K562 (cell line): ENCODE measurements at regions not wholly inside any gene's neighbourhood (a gene's known extent, or its start where the extent isn't known, plus 50 kb on each side); places are given as distances from the start of the nearest gene placed in this dataset.

Experiments
- ATAC-seq: fragments of 200-7000 bp; cut with Tn5 transposase; 3 replicates; pipeline ENCODE4 v1.9.1; 2020; ENCODE audit warnings: moderate library complexity
- BruUV-seq: library from RNA; stranded (reverse); fragments of 400-500 nt; replicated peaks from 2 replicates; lab custom pipeline; 2021; lab: Mats Ljungman, UMichigan
- CTCF ChIA-PET: fragments of 300-600 bp; formaldehyde crosslinking; extraction: SDS; loops from one replicate; lab custom pipeline; 2021; ENCODE audit warnings: low intra/inter-chr PET ratio; lab: Yijun Ruan, JAX
- POLR2A ChIA-PET: fragments of 300-600, 350-650 bp; sonication (Branson Sonifier 250); formaldehyde crosslinking; extraction: SDS; loops from one replicate; lab custom pipeline; 2021; ENCODE audit warnings: antibody characterized with exemption, inconsistent platforms; lab: Yijun Ruan, JAX
- DNase-seq, 4 experiments: peaks; one replicate each; pipeline versions ENCODE4 v3.0.0 to v3.0.0-alpha.2; 2011 to 2018; ENCODE audit warnings: low spot score in 3 of 4, mixed read lengths in 3 of 4; ENCODE audit errors: extremely low read depth in 1 of 4
- FAIRE-seq: peaks from 2 replicates; lab custom pipeline; 2011; peaks lifted over from hg19 to GRCh38; lab: Jason Lieb, UNC
- H2AFZ ChIP-seq: 2 replicates; pipeline ENCODE4 v1.6.0; 2011; ENCODE audit warnings: low read depth, low read length, control low read depth, inconsistent platforms
- H3K27ac ChIP-seq: fragments of 200-600 bp; 3 replicates; pipeline ENCODE4 v1.8.0; 2011; ENCODE audit warnings: low read depth, mild to moderate bottlenecking, control low read depth, inconsistent platforms, low read length, moderate library complexity, mixed read lengths; ENCODE audit errors: extremely low read depth
- H3K27me3 ChIP-seq, 2 experiments: fragments of 300-600 bp in 1 of 2; 2 replicates in 1 of 2; 3 replicates in 1 of 2; pipeline versions ENCODE4 v1.6.0 to v1.8.0; 2011; ENCODE audit warnings: inconsistent platforms in 2 of 2, low read length in 2 of 2, mild to moderate bottlenecking in 1 of 2, mixed read lengths in 1 of 2, moderate library complexity in 1 of 2; ENCODE audit not compliant: control insufficient read depth in 2 of 2, insufficient read depth in 2 of 2
- H3K36me3 ChIP-seq: fragments of 300-600 bp; 3 replicates; pipeline ENCODE4 v1.8.0; 2011; ENCODE audit warnings: mild to moderate bottlenecking, low read length, inconsistent platforms; ENCODE audit not compliant: control insufficient read depth, insufficient read depth
- H3K4me1 ChIP-seq, 2 experiments: fragments of 200-600 bp in 1 of 2; replicated peaks in 1 of 2; 2 replicates in 1 of 2; 3 replicates in 1 of 2; pipeline versions ENCODE4 v1.5.1 to v1.8.0; 2011; ENCODE audit warnings: inconsistent platforms in 2 of 2, low read length in 2 of 2, mild to moderate bottlenecking in 1 of 2, mixed read lengths in 1 of 2, moderate library complexity in 1 of 2; ENCODE audit not compliant: control insufficient read depth in 2 of 2, insufficient read depth in 2 of 2
- H3K4me2 ChIP-seq: 2 replicates; pipeline ENCODE4 v1.6.1; 2011; ENCODE audit warnings: low read length, control low read depth, inconsistent platforms, mixed read lengths; ENCODE audit not compliant: insufficient read depth
- H3K4me3 ChIP-seq: fragments of 200-600 bp; sonication (generic), shearing (Covaris generic); 2 replicates; pipeline ENCODE4 v1.5.1; 2016; ENCODE audit warnings: control low read depth, inconsistent platforms
- H3K79me2 ChIP-seq: fragments of 200-600 bp; 3 replicates; pipeline ENCODE4 v1.8.0; 2011; ENCODE audit warnings: low read length, inconsistent platforms; ENCODE audit not compliant: control insufficient read depth, insufficient read depth
- H3K9ac ChIP-seq, 2 experiments: 2 replicates each; pipeline versions ENCODE4 v1.6.0 to v1.6.1; 2011; ENCODE audit warnings: low read depth in 2 of 2, low read length in 2 of 2, control low read depth in 1 of 2, inconsistent platforms in 1 of 2, mild to moderate bottlenecking in 1 of 2, mixed read lengths in 1 of 2; ENCODE audit not compliant: insufficient read depth in 1 of 2
- H3K9me1 ChIP-seq: one replicate; pipeline ENCODE4 v1.6.0; 2011; ENCODE audit warnings: inconsistent platforms, mild to moderate bottlenecking, low read length, moderate library complexity; ENCODE audit not compliant: control insufficient read depth, insufficient read depth
- H3K9me3 ChIP-seq: replicated peaks from 2 replicates; pipeline ENCODE4 v1.5.1; 2011; ENCODE audit warnings: low read depth, low read length, inconsistent platforms; ENCODE audit not compliant: control insufficient read depth, insufficient read depth
- H4K20me1 ChIP-seq: replicated peaks from 2 replicates; pipeline ENCODE4 v1.6.1; 2011; ENCODE audit warnings: low read length, inconsistent platforms, mixed read lengths; ENCODE audit not compliant: control insufficient read depth, insufficient read depth
- FOXP4 ChIP-seq: sonication (generic); formaldehyde crosslinking; IDR thresholded peaks from 2 replicates; pipeline ENCODE4 v1.8.0; 2022; ENCODE audit warnings: mild to moderate bottlenecking, missing genetic modification reagents, borderline replicate concordance
- GATAD2A ChIP-seq: fragments of 450-650 bp; IDR thresholded peaks from 2 replicates; pipeline ENCODE4 v1.6.1; 2017
- GTF2B ChIP-seq: IDR thresholded peaks from 2 replicates; pipeline ENCODE4 v1.6.1; 2011; ENCODE audit not compliant: insufficient read length; ENCODE audit errors: extremely low read depth
- HNRNPK ChIP-seq: fragments of 200-400 bp; formaldehyde crosslinking; IDR thresholded peaks from one replicate; pipeline ENCODE4 v1.6.1; 2018; ENCODE audit warnings: mild to moderate bottlenecking, low read depth, low read length; ENCODE audit not compliant: poor library complexity, severe bottlenecking
- MBD2 ChIP-seq: sonication (generic); IDR thresholded peaks from 2 replicates; pipeline ENCODE4 v1.6.1; 2016; ENCODE audit warnings: low read depth, borderline replicate concordance
- TAF7 ChIP-seq: fragments of 450-650 bp; IDR thresholded peaks from 2 replicates; pipeline ENCODE4 v1.6.1; 2016; ENCODE audit warnings: missing genetic modification characterization, missing compliant biosample characterization
- YBX1 ChIP-seq: fragments of 450-650 bp; IDR thresholded peaks from 2 replicates; pipeline ENCODE4 v1.7.1; 2016; ENCODE audit warnings: mild to moderate bottlenecking
- ZBTB17 ChIP-seq: fragments of 450-650 bp; formaldehyde crosslinking; IDR thresholded peaks from 2 replicates; pipeline ENCODE4 v1.4.0; 2020; ENCODE audit warnings: mild to moderate bottlenecking
- ZNF24 ChIP-seq: fragments of 450-650 bp; IDR thresholded peaks from 2 replicates; pipeline ENCODE4 v1.6.1; 2016
- WGBS: fragments of 100-300 bp; shearing (Covaris generic); methylation state at CpG from one replicate; pipeline ENCODE4 v1.1.6; 2016; ENCODE audit warnings: low coverage, mixed read lengths; ENCODE audit not compliant: insufficient coverage; ENCODE audit errors: missing lambda C conversion rate; 5-methylcytosine and 5-hydroxymethylcytosine counted together
- in situ Hi-C: fragments of 300-500 bp; cut with MboI; formaldehyde crosslinking; loops from 4 replicates; pipeline ENCODE4 v1.15.0; 2018; ENCODE audit warnings: inconsistent platforms, mixed read lengths
- intact Hi-C: fragments of 100-400 bp; cut with micrococcal nuclease; formaldehyde crosslinking; loops from 2 replicates; pipeline ENCODE4 v1.14.2; 2022

- POLR2A ChIA-PET, result no interaction called here
Observed at GRCh38 chr14:48586099-48586498, 910.7 kb upstream of the MDGA2 start.

More at GRCh38 chr14:48586099-48586498, 910.7 kb upstream of the MDGA2 start:
- Histone ChIP-seq H3K36me3 (no peaks in the 10 kb centered on the region), H3K27me3 (no peaks in the 10 kb centered on the region), H3K79me2 (no peaks in the 10 kb centered on the region), H3K4me1 (no peaks in the 10 kb centered on the region), H3K9ac (no peak overlapping the region), H3K9me3 (no peaks in the 10 kb centered on the region), H3K9me1 (no peaks in the 10 kb centered on the region), H3K4me3 (no peak overlapping the region), H3K4me2 (no peak overlapping the region), H2AFZ (no peak overlapping the region), H4K20me1 (no peaks in the 10 kb centered on the region), H3K27ac (no peak overlapping the region)
- CTCF ChIA-PET, result no interaction called here
- no peak for ATAC-seq
- TF ChIP-seq FOXP4 (no peak), GATAD2A (no peak), HNRNPK (no peak), ZBTB17 (CRISPR knock-in tag) (no peak), ZNF24 (no peak), GTF2B (no peak), YBX1 (no peak), MBD2 (no peak), TAF7 (no peak)
- no peak for FAIRE-seq
- in situ Hi-C loops (no loop called here), intact Hi-C loops (no loop called here)
- no TSS peak for BruUV-seq
- no CpG with 5 or more reads among the region's 1 CpG for WGBS
- DNase-seq, result no peak
